ENCODE measurements at regions not wholly inside any gene's neighbourhood (a gene's known extent, or its start where the extent isn't known, plus 50 kb on each side); places are given as distances from the start of the nearest gene placed in this dataset.

DNA sequence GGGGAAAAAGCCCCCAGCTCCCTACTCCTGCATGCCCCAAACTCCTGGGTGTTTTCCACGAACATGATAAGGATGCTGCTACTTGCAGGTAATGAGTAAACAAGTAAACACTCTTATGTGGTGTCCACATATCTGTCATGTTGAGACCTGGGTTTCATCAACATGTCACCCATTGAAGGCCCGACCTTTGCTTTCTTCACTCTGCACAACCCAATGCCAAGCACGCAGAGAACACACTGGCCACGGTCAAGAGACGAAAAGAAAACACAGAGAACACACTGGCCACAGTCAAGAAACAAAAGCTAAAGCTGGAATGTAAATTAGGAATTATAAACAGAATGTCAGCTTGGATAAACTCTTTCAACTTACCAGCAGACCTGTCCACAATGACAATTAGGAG, 143.1 kb downstream of the TTC32 start:
- no peaks in the 10 kb centered on the region for H3K9me3 ChIP-seq
- WGBS, 2 donors = 52 to 63% methylated on average over 5 of the region's 5 CpGs
- peak in 3 of 8 donors; percentile 52 to 84 (median 76) for ATAC-seq

DNA sequence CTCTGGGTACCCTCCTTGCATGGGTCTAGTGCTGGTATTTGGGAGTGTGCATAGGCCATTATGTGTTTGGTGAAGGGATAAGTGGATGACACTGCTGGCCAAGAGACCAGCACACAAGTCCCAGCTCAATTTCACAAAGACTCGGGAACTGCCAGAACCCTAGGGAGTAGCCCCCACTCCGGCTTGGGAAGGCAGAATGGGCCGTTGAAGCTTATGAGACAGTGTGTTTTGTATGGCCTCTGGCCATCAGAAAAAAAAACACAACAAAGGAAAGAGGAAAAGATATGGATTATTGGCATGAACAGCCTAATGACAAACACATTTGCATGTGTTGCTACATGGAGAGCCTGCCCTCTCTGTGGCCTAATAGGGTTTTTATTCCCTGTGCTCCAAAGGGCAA, 144.2 kb downstream of the TTC32 start:
- H3K27me3 ChIP-seq = no peaks in the 10 kb centered on the region
- no peak overlapping the region for H3K4me3 ChIP-seq
- no peaks in the 10 kb centered on the region for H3K9me3 ChIP-seq
- 45 to 60% methylated on average over 3 of the region's 3 CpGs for WGBS, 2 donors
- no peak for ATAC-seq
- no peaks in the 10 kb centered on the region for H3K36me3 ChIP-seq
- H3K4me1 ChIP-seq = peaks cover 0 to 1% (median 0%) of the 10 kb centered on the region in 9 donors
- intact Hi-C loops (cut with DNase I) = loop anchor here in 1 of 10 donors (10.0 kb wide), 1 partner anchor 97 kb away; no protein-coding TSS in a partner anchor
- H3K27ac ChIP-seq = no peak overlapping the region
- TF ChIP-seq, protein P1, sequence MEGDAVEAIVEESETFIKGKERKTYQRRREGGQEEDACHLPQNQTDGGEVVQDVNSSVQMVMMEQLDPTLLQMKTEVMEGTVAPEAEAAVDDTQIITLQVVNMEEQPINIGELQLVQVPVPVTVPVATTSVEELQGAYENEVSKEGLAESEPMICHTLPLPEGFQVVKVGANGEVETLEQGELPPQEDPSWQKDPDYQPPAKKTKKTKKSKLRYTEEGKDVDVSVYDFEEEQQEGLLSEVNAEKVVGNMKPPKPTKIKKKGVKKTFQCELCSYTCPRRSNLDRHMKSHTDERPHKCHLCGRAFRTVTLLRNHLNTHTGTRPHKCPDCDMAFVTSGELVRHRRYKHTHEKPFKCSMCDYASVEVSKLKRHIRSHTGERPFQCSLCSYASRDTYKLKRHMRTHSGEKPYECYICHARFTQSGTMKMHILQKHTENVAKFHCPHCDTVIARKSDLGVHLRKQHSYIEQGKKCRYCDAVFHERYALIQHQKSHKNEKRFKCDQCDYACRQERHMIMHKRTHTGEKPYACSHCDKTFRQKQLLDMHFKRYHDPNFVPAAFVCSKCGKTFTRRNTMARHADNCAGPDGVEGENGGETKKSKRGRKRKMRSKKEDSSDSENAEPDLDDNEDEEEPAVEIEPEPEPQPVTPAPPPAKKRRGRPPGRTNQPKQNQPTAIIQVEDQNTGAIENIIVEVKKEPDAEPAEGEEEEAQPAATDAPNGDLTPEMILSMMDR (IDR thresholded peaks at IDR 0.05) = no peak
- no peak for DNase-seq

More for the DNA sequence above, 143.1 kb downstream of the TTC32 start:
- H3K27ac ChIP-seq = no peak overlapping the region
- H3K36me3 ChIP-seq = no peaks in the 10 kb centered on the region
- intact Hi-C loops (cut with DNase I) = loop anchor here in 1 of 10 donors (10.0 kb wide), 1 partner anchor 96 kb away; no protein-coding TSS in a partner anchor
- TF ChIP-seq, protein P1 (IDR thresholded peaks at IDR 0.05) = no peak
- no peak for DNase-seq
- H3K27me3 ChIP-seq = no peaks in the 10 kb centered on the region
- no peaks in the 10 kb centered on the region for H3K4me1 ChIP-seq
- H3K4me3 ChIP-seq = no peak overlapping the region

- ATAC-seq (no peak), DNase-seq (no peak)
- Histone ChIP-seq H3K4me1 (peaks cover 0 to 17% (median 5%) of the 10 kb centered on the region in 9 donors), H3K27ac (no peak overlapping the region), H3K9me3 (no peaks in the 10 kb centered on the region), H3K36me3 (no peaks in the 10 kb centered on the region), H3K4me3 (no peak overlapping the region), H3K27me3 (no peaks in the 10 kb centered on the region)
- 58 to 64% methylated on average over 10 of the region's 10 CpGs for WGBS, 2 donors
- intact Hi-C loops (cut with DNase I) = loop anchor here in 1 of 10 donors (10.0 kb wide), 1 partner anchor 100 kb away; no protein-coding TSS in a partner anchor
- TF ChIP-seq, protein P1 (IDR thresholded peaks at IDR 0.05) = no peak
Measured at GRCh38 chr2:19754907-19755306, 146.9 kb downstream of the TTC32 start.

- H3K4me1 ChIP-seq = peaks cover 0 to 17% (median 5%) of the 10 kb centered on the region in 9 donors
- DNase-seq (no peak), ATAC-seq (no peak)
- TF ChIP-seq, protein P1 (IDR thresholded peaks at IDR 0.05) = no peak
- no peak overlapping the region for H3K4me3 ChIP-seq
- H3K36me3 ChIP-seq = no peaks in the 10 kb centered on the region
- H3K27me3 ChIP-seq = no peaks in the 10 kb centered on the region
- WGBS, 2 donors = 98% methylated on average over 2 of the region's 2 CpGs
- intact Hi-C loops (cut with DNase I) = loop anchor here in 1 of 10 donors (10.0 kb wide), 1 partner anchor 101 kb away; no protein-coding TSS in a partner anchor
- H3K27ac ChIP-seq = no peak overlapping the region
- no peaks in the 10 kb centered on the region for H3K9me3 ChIP-seq
Measured at GRCh38 chr2:19753818-19754217, 148.0 kb downstream of the TTC32 start.
